CD4-positive, CD25-positive, alpha-beta regulatory T cell (primary cell): ENCODE measurements at regions not wholly inside any gene's neighbourhood (a gene's known extent, or its start where the extent isn't known, plus 50 kb on each side); places are given as distances from the start of the nearest gene placed in this dataset.

Experiments used
- ATAC-seq, 2 donors: fragments of 150-1000 bp; cut with Tn5 transposase; one replicate each; pipeline ENCODE4 v1.10.0; 2021; ENCODE audit warnings: low read depth in 2 of 2, moderate number of reproducible peaks in 2 of 2, moderate library complexity in 1 of 2
- DNase-seq, 3 donors: peaks; one replicate each; pipeline versions ENCODE4 v3.0.0 to v3.0.0-alpha.2; 2012 to 2022; ENCODE audit warnings: mixed read lengths in 1 of 3
- H3K27ac ChIP-seq: one replicate; pipeline ENCODE4 v1.7.0; 2013; ENCODE audit warnings: mild to moderate bottlenecking, low read length; ENCODE audit not compliant: insufficient read depth, poor library complexity, severe bottlenecking
- H3K27me3 ChIP-seq: one replicate; pipeline ENCODE4 v1.7.0; 2013; ENCODE audit warnings: low read length; ENCODE audit not compliant: control insufficient read depth, insufficient read depth
- H3K36me3 ChIP-seq: one replicate; pipeline ENCODE4 v1.7.0; 2013; ENCODE audit warnings: mild to moderate bottlenecking, low read length, moderate library complexity; ENCODE audit not compliant: control insufficient read depth, insufficient read depth
- H3K4me1 ChIP-seq: 2 replicates; pipeline ENCODE4 v1.7.0; 2013; ENCODE audit warnings: mild to moderate bottlenecking, low read length; ENCODE audit not compliant: insufficient read depth, control insufficient read depth, poor library complexity, severe bottlenecking
- H3K4me3 ChIP-seq: one replicate; pipeline ENCODE4 v1.7.0; 2013; ENCODE audit warnings: low read depth, mild to moderate bottlenecking, low read length, moderate library complexity
- H3K9me3 ChIP-seq, 2 experiments: 1 replicate in 1 of 2; 2 replicates in 1 of 2; pipeline ENCODE4 v1.7.0; 2013; ENCODE audit warnings: low read length in 2 of 2, mild to moderate bottlenecking in 1 of 2, moderate library complexity in 1 of 2; ENCODE audit not compliant: control insufficient read depth in 2 of 2
- H3K27ac Mint-ChIP-seq, 3 donors: one replicate each; pipeline ENCODE4 v1.8.0; 2020 to 2022; ENCODE audit warnings: mild to moderate bottlenecking in 3 of 3, mixed read lengths in 3 of 3, moderate library complexity in 2 of 3
- H3K27me3 Mint-ChIP-seq: one replicate; pipeline ENCODE4 v1.8.0; 2022; ENCODE audit warnings: mild to moderate bottlenecking, mixed read lengths
- H3K36me3 Mint-ChIP-seq: one replicate; pipeline ENCODE4 v1.8.0; 2020; ENCODE audit warnings: mixed read lengths
- H3K4me1 Mint-ChIP-seq, 4 donors: one replicate each; pipeline ENCODE4 v1.8.0; 2020 to 2022; ENCODE audit warnings: mixed read lengths in 4 of 4, mild to moderate bottlenecking in 1 of 4
- H3K4me3 Mint-ChIP-seq, 4 donors: one replicate each; pipeline ENCODE4 v1.8.0; 2020 to 2022; ENCODE audit warnings: mild to moderate bottlenecking in 4 of 4, mixed read lengths in 4 of 4, moderate library complexity in 3 of 4
- H3K9me3 Mint-ChIP-seq, 7 donors: one replicate each; pipeline ENCODE4 v1.8.0; 2020 to 2022; ENCODE audit warnings: mixed read lengths in 7 of 7, mild to moderate bottlenecking in 3 of 7, moderate library complexity in 2 of 7

GRCh38 chr16:86893506-86893905 is 315.2 kb downstream of the FOXL1 start:
- no peak for ATAC-seq
- no peak overlapping the region for H3K4me3 Mint-ChIP-seq

GRCh38 chr16:86894029-86894567 is 315.7 kb downstream of the FOXL1 start:
- H3K36me3 ChIP-seq = no peaks in the 10 kb centered on the region
- H3K4me1 ChIP-seq = no peaks in the 10 kb centered on the region
- no peak overlapping the region for H3K4me3 Mint-ChIP-seq
- H3K9me3 ChIP-seq = no peaks in the 10 kb centered on the region
- peaks cover 0 to 3% (median 0%) of the 10 kb centered on the region in 7 donors for H3K9me3 Mint-ChIP-seq
- H3K4me3 ChIP-seq = no peak overlapping the region
- H3K4me1 Mint-ChIP-seq = peaks cover 0 to 5% (median 0%) of the 10 kb centered on the region in 4 donors
- DNase-seq (no peak), ATAC-seq (no peak)
- H3K27ac Mint-ChIP-seq = no peak overlapping the region
- no peak overlapping the region for H3K27ac ChIP-seq
- no peaks in the 10 kb centered on the region for H3K36me3 Mint-ChIP-seq
- H3K27me3 Mint-ChIP-seq = peaks cover 4% of the 10 kb centered on the region
- H3K27me3 ChIP-seq = no peaks in the 10 kb centered on the region

More at GRCh38 chr16:86893506-86893905, 315.2 kb downstream of the FOXL1 start:
- no peak for DNase-seq
- Histone ChIP-seq H3K27me3 (no peaks in the 10 kb centered on the region), H3K4me1 (no peaks in the 10 kb centered on the region), H3K4me3 (no peak overlapping the region), H3K36me3 (no peaks in the 10 kb centered on the region), H3K27ac (no peak overlapping the region), H3K9me3 (no peaks in the 10 kb centered on the region)
- peaks cover 4% of the 10 kb centered on the region for H3K27me3 Mint-ChIP-seq
- peaks cover 0 to 3% (median 0%) of the 10 kb centered on the region in 7 donors for H3K9me3 Mint-ChIP-seq
- peaks cover 0 to 5% (median 0%) of the 10 kb centered on the region in 4 donors for H3K4me1 Mint-ChIP-seq
- no peaks in the 10 kb centered on the region for H3K36me3 Mint-ChIP-seq
- H3K27ac Mint-ChIP-seq = no peak overlapping the region

GRCh38 chr16:86894925-86895324 is 316.6 kb downstream of the FOXL1 start:
- Mint-ChIP-seq H3K27me3 (peaks cover 4% of the 10 kb centered on the region), H3K9me3 (peaks cover 0 to 3% (median 0%) of the 10 kb centered on the region in 7 donors), H3K4me1 (peaks cover 0 to 5% (median 0%) of the 10 kb centered on the region in 4 donors), H3K36me3 (no peaks in the 10 kb centered on the region), H3K27ac (no peak overlapping the region), H3K4me3 (no peak overlapping the region)
- Histone ChIP-seq H3K4me3 (no peak overlapping the region), H3K9me3 (no peaks in the 10 kb centered on the region), H3K4me1 (no peaks in the 10 kb centered on the region), H3K27ac (no peak overlapping the region), H3K27me3 (no peaks in the 10 kb centered on the region), H3K36me3 (no peaks in the 10 kb centered on the region)
- no peak for DNase-seq
- no peak for ATAC-seq

GRCh38 chr16:86895606-86896005 is 317.3 kb downstream of the FOXL1 start:
- Histone ChIP-seq H3K4me1 (no peaks in the 10 kb centered on the region), H3K4me3 (no peak overlapping the region), H3K27me3 (no peaks in the 10 kb centered on the region), H3K27ac (no peak overlapping the region), H3K9me3 (no peaks in the 10 kb centered on the region), H3K36me3 (no peaks in the 10 kb centered on the region)
- ATAC-seq = no peak
- peaks cover 0 to 3% (median 0%) of the 10 kb centered on the region in 7 donors for H3K9me3 Mint-ChIP-seq
- DNase-seq = no peak
- no peak overlapping the region for H3K27ac Mint-ChIP-seq
- peaks cover 4% of the 10 kb centered on the region for H3K27me3 Mint-ChIP-seq
- H3K36me3 Mint-ChIP-seq = no peaks in the 10 kb centered on the region
- no peak overlapping the region for H3K4me3 Mint-ChIP-seq
- peaks cover 0 to 5% (median 0%) of the 10 kb centered on the region in 4 donors for H3K4me1 Mint-ChIP-seq

- Histone ChIP-seq H3K9me3 (no peaks in the 10 kb centered on the region), H3K4me1 (no peaks in the 10 kb centered on the region), H3K27ac (no peak overlapping the region), H3K27me3 (no peaks in the 10 kb centered on the region), H3K4me3 (no peak overlapping the region), H3K36me3 (no peaks in the 10 kb centered on the region)
- Mint-ChIP-seq H3K9me3 (peaks cover 0 to 6% (median 0%) of the 10 kb centered on the region in 7 donors), H3K36me3 (no peaks in the 10 kb centered on the region), H3K27me3 (peaks cover 4% of the 10 kb centered on the region), H3K27ac (no peak overlapping the region), H3K4me3 (no peak overlapping the region), H3K4me1 (peaks cover 0 to 5% (median 0%) of the 10 kb centered on the region in 4 donors)
- DNase-seq (no peak), ATAC-seq (no peak)
Measured at GRCh38 chr16:86896976-86897375, 318.6 kb downstream of the FOXL1 start.

- no peak for DNase-seq
- Mint-ChIP-seq H3K27me3 (peaks cover 4% of the 10 kb centered on the region), H3K27ac (no peak overlapping the region), H3K9me3 (peaks cover 0 to 6% (median 0%) of the 10 kb centered on the region in 7 donors), H3K4me3 (no peak overlapping the region), H3K4me1 (peaks cover 0 to 5% (median 0%) of the 10 kb centered on the region in 4 donors), H3K36me3 (no peaks in the 10 kb centered on the region)
- Histone ChIP-seq H3K4me1 (no peaks in the 10 kb centered on the region), H3K9me3 (no peaks in the 10 kb centered on the region), H3K27me3 (no peaks in the 10 kb centered on the region), H3K36me3 (no peaks in the 10 kb centered on the region), H3K27ac (no peak overlapping the region), H3K4me3 (no peak overlapping the region)
- no peak for ATAC-seq
Measured at GRCh38 chr16:86897486-86897885, 319.1 kb downstream of the FOXL1 start.

GRCh38 chr16:86898386-86898785 is 320.0 kb downstream of the FOXL1 start:
- Mint-ChIP-seq H3K27ac (no peak overlapping the region), H3K9me3 (peaks cover 0 to 6% (median 0%) of the 10 kb centered on the region in 7 donors), H3K4me1 (peaks cover 0 to 5% (median 0%) of the 10 kb centered on the region in 4 donors), H3K4me3 (no peak overlapping the region), H3K27me3 (peaks cover 4% of the 10 kb centered on the region), H3K36me3 (no peaks in the 10 kb centered on the region)
- no peak overlapping the region for H3K27ac ChIP-seq
- no peaks in the 10 kb centered on the region for H3K4me1 ChIP-seq
- ATAC-seq (no peak), DNase-seq (no peak)
- no peaks in the 10 kb centered on the region for H3K9me3 ChIP-seq
- no peak overlapping the region for H3K4me3 ChIP-seq
- no peaks in the 10 kb centered on the region for H3K27me3 ChIP-seq
- no peaks in the 10 kb centered on the region for H3K36me3 ChIP-seq

- Mint-ChIP-seq H3K36me3 (no peaks in the 10 kb centered on the region), H3K27ac (no peak overlapping the region), H3K27me3 (peaks cover under 1% of the 10 kb centered on the region), H3K4me1 (peaks cover 0 to 5% (median 0%) of the 10 kb centered on the region in 4 donors), H3K4me3 (no peak overlapping the region), H3K9me3 (peaks cover 0 to 6% (median 0%) of the 10 kb centered on the region in 7 donors)
- no peaks in the 10 kb centered on the region for H3K9me3 ChIP-seq
- no peak overlapping the region for H3K4me3 ChIP-seq
- H3K36me3 ChIP-seq = no peaks in the 10 kb centered on the region
- H3K27ac ChIP-seq = no peak overlapping the region
- DNase-seq (no peak), ATAC-seq (no peak)
- no peaks in the 10 kb centered on the region for H3K4me1 ChIP-seq
- H3K27me3 ChIP-seq = no peaks in the 10 kb centered on the region
Measured at GRCh38 chr16:86899151-86899550, 320.8 kb downstream of the FOXL1 start.
